ENCODE measurements at regions not wholly inside any gene's neighbourhood (a gene's known extent, or its start where the extent isn't known, plus 50 kb on each side); places are given as distances from the start of the nearest gene placed in this dataset.

GRCh38 chr2:158049129-158049855, 52.4 kb upstream of the UPP2 start:
- no peak for DNase-seq

- no peak for DNase-seq
Measured at GRCh38 chr2:158048327-158048726, 53.3 kb upstream of the UPP2 start.

GRCh38 chr2:158047156-158047611, 54.5 kb upstream of the UPP2 start:
- no peak for DNase-seq

GRCh38 chr2:158046121-158046880, 55.4 kb upstream of the UPP2 start:
- DNase-seq, result no peak

GRCh38 chr2:158045362-158045761, 56.3 kb upstream of the UPP2 start:
- DNase-seq, result no peak

GRCh38 chr2:158043181-158043948, 58.3 kb upstream of the UPP2 start:
- no peak for DNase-seq

GRCh38 chr2:158042666-158043065, 59.0 kb upstream of the UPP2 start:
- DNase-seq, result no peak

GRCh38 chr2:158042245-158042644, 59.4 kb upstream of the UPP2 start:
- no peak for DNase-seq

GRCh38 chr2:158041400-158041799, 60.3 kb upstream of the UPP2 start:
- DNase-seq, result no peak

GRCh38 chr2:158038901-158039300, 62.8 kb upstream of the UPP2 start:
- DNase-seq, result no peak

- DNase-seq, result peak; percentile 14 to 44
Measured at GRCh38 chr2:158034198-158034866, 67.3 kb upstream of the UPP2 start.

- DNase-seq, result no peak
Measured at GRCh38 chr2:158031371-158031770, 70.3 kb upstream of the UPP2 start.

- DNase-seq, result no peak
Measured at GRCh38 chr2:158025255-158025996, 76.2 kb upstream of the UPP2 start.

GRCh38 chr2:158024288-158024898, 77.3 kb upstream of the UPP2 start:
- peak; percentile 46 to 56 for DNase-seq

GRCh38 chr2:158022888-158023287, 78.8 kb upstream of the UPP2 start:
- DNase-seq, result no peak

- no peak for DNase-seq
Measured at GRCh38 chr2:158021226-158021625, 80.5 kb upstream of the UPP2 start.

GRCh38 chr2:158015428-158016076, 86.1 kb upstream of the UPP2 start:
- DNase-seq, result no peak

- DNase-seq, result no peak
Measured at GRCh38 chr2:158013891-158014290, 87.8 kb upstream of the UPP2 start.

GRCh38 chr2:158011055-158011771, 90.5 kb upstream of the UPP2 start:
- no peak for DNase-seq

- DNase-seq, result no peak
Measured at GRCh38 chr2:158009399-158009798, 92.3 kb upstream of the UPP2 start.
